H9 (cell line): ENCODE measurements at regions not wholly inside any gene's neighbourhood (a gene's known extent, or its start where the extent isn't known, plus 50 kb on each side); places are given as distances from the start of the nearest gene placed in this dataset.

ENCODE experiments used
- DNase-seq: peaks from one replicate; pipeline ENCODE4 v3.0.0-alpha.2; 2017
- H2AFZ ChIP-seq: one replicate; pipeline ENCODE4 v1.6.1; 2013; ENCODE audit warnings: mild to moderate bottlenecking, low read length, control low read depth, moderate library complexity
- H2AK5ac ChIP-seq: 2 replicates; pipeline ENCODE4 v1.6.1; 2013; ENCODE audit warnings: low read length, control low read depth, mixed read lengths; ENCODE audit not compliant: insufficient read length
- H2BK120ac ChIP-seq: one replicate; pipeline ENCODE4 v1.6.1; 2013; ENCODE audit warnings: low read depth, mild to moderate bottlenecking, low read length, control low read depth, inconsistent platforms; ENCODE audit not compliant: poor library complexity, severe bottlenecking
- H2BK12ac ChIP-seq: 2 replicates; pipeline ENCODE4 v1.6.1; 2013; ENCODE audit warnings: low read length, control low read depth, mixed read lengths, low read depth; ENCODE audit not compliant: insufficient read length
- H2BK15ac ChIP-seq: 2 replicates; pipeline ENCODE4 v1.6.1; 2013; ENCODE audit warnings: low read depth, low read length, control low read depth
- H2BK20ac ChIP-seq: one replicate; pipeline ENCODE4 v1.6.1; 2013; ENCODE audit warnings: low read depth, mild to moderate bottlenecking, low read length, control low read depth, inconsistent platforms; ENCODE audit not compliant: poor library complexity, severe bottlenecking
- H2BK5ac ChIP-seq: 2 replicates; pipeline ENCODE4 v1.6.1; 2013; ENCODE audit warnings: low read length, control low read depth, mixed read lengths; ENCODE audit not compliant: insufficient read length
- H3K14ac ChIP-seq: 2 replicates; pipeline ENCODE4 v1.6.1; 2013; ENCODE audit warnings: low read length, control low read depth; ENCODE audit not compliant: insufficient read depth
- H3K18ac ChIP-seq: 2 replicates; pipeline ENCODE4 v1.6.1; 2013; ENCODE audit warnings: low read depth, mild to moderate bottlenecking, mixed read lengths, low read length, control low read depth; ENCODE audit not compliant: insufficient read length
- H3K23ac ChIP-seq: 2 replicates; pipeline ENCODE4 v1.6.1; 2013; ENCODE audit warnings: low read length, control low read depth, mixed read lengths, low read depth; ENCODE audit not compliant: insufficient read length
- H3K23me2 ChIP-seq: 2 replicates; pipeline ENCODE4 v1.6.1; 2013; ENCODE audit warnings: low read depth, mild to moderate bottlenecking, mixed read lengths, low read length, control low read depth; ENCODE audit not compliant: insufficient read length, poor library complexity, severe bottlenecking
- H3K27ac ChIP-seq: 2 replicates; pipeline ENCODE4 v1.5.1; 2013; ENCODE audit warnings: low read length, control low read depth, mixed read lengths, low read depth; ENCODE audit not compliant: insufficient read length
- H3K27me3 ChIP-seq: 2 replicates; pipeline ENCODE4 v1.6.1; 2013; ENCODE audit warnings: low read length, control low read depth, inconsistent platforms; ENCODE audit not compliant: insufficient read depth
- H3K4ac ChIP-seq: 2 replicates; pipeline ENCODE4 v1.6.1; 2013; ENCODE audit warnings: low read depth, mild to moderate bottlenecking, control low read depth, inconsistent platforms, low read length, moderate library complexity
- H3K4me1 ChIP-seq: 2 replicates; pipeline ENCODE4 v1.6.1; 2013; ENCODE audit warnings: low read length, control low read depth, inconsistent platforms; ENCODE audit not compliant: insufficient read depth
- H3K4me2 ChIP-seq: 2 replicates; pipeline ENCODE4 v1.6.1; 2013; ENCODE audit warnings: low read length, control low read depth, mixed read lengths; ENCODE audit not compliant: insufficient read length, insufficient read depth
- H3K56ac ChIP-seq: 2 replicates; pipeline ENCODE4 v1.6.1; 2013; ENCODE audit warnings: low read depth, mild to moderate bottlenecking, mixed read lengths, low read length, control low read depth; ENCODE audit not compliant: insufficient read length
- H3K79me1 ChIP-seq: 2 replicates; pipeline ENCODE4 v1.6.1; 2013; ENCODE audit warnings: low read depth, mild to moderate bottlenecking, moderate library complexity, low read length, control low read depth, inconsistent platforms; ENCODE audit not compliant: insufficient read depth, poor library complexity, severe bottlenecking
- H3K79me2 ChIP-seq: 2 replicates; pipeline ENCODE4 v1.6.1; 2013; ENCODE audit warnings: low read length, control low read depth, inconsistent platforms; ENCODE audit not compliant: insufficient read depth
- H3K9ac ChIP-seq: 2 replicates; pipeline ENCODE4 v1.6.1; 2013; ENCODE audit warnings: low read length, control low read depth, mixed read lengths; ENCODE audit not compliant: insufficient read length; ENCODE audit errors: extremely low read depth
- H3K9me3 ChIP-seq: one replicate; pipeline ENCODE4 v1.6.1; 2013; ENCODE audit warnings: low read depth, low read length, inconsistent platforms; ENCODE audit not compliant: control insufficient read depth
- H3T11ph ChIP-seq: one replicate; pipeline ENCODE4 v1.6.1; 2013; ENCODE audit warnings: mild to moderate bottlenecking, low read length, control low read depth, inconsistent platforms
- H4K20me1 ChIP-seq: one replicate; pipeline ENCODE4 v1.6.1; 2013; ENCODE audit not compliant: control insufficient read depth, insufficient read length, insufficient read depth
- H4K5ac ChIP-seq: 2 replicates; pipeline ENCODE4 v1.6.1; 2013; ENCODE audit warnings: low read depth, mild to moderate bottlenecking, mixed read lengths, low read length, control low read depth; ENCODE audit not compliant: insufficient read length
- H4K8ac ChIP-seq: replicated peaks from 2 replicates; pipeline ENCODE4 v1.6.1; 2013; ENCODE audit warnings: low read length, control low read depth, mixed read lengths, low read depth; ENCODE audit not compliant: insufficient read length
- H4K91ac ChIP-seq: 2 replicates; pipeline ENCODE4 v1.6.1; 2013; ENCODE audit warnings: low read depth, mild to moderate bottlenecking, moderate library complexity, mixed read lengths, low read length, control low read depth; ENCODE audit not compliant: insufficient read length
- H3K27ac Mint-ChIP-seq, 3 experiments: 2 replicates in 2 of 3; 3 replicates in 1 of 3; pipeline ENCODE4 v1.8.0; 2020 to 2021; ENCODE audit warnings: mixed read lengths in 3 of 3, mild to moderate bottlenecking in 1 of 3, moderate library complexity in 1 of 3
- H3K27me3 Mint-ChIP-seq: 2 replicates; pipeline ENCODE4 v1.8.0; 2021; ENCODE audit warnings: low read depth, mild to moderate bottlenecking, moderate library complexity, mixed read lengths
- H3K36me3 Mint-ChIP-seq, 3 experiments: 2 replicates in 2 of 3; 3 replicates in 1 of 3; pipeline ENCODE4 v1.8.0; 2020 to 2021; ENCODE audit warnings: low read depth in 3 of 3, mixed read lengths in 3 of 3; ENCODE audit not compliant: insufficient read depth in 1 of 3
- H3K4me1 Mint-ChIP-seq, 2 experiments: 2 replicates each; pipeline ENCODE4 v1.8.0; 2020; ENCODE audit warnings: mixed read lengths in 2 of 2
- H3K4me3 Mint-ChIP-seq, 2 experiments: 2 replicates in 1 of 2; 3 replicates in 1 of 2; pipeline ENCODE4 v1.8.0; 2020 to 2021; ENCODE audit warnings: mild to moderate bottlenecking in 2 of 2, mixed read lengths in 2 of 2, moderate library complexity in 1 of 2
- H3K9me3 Mint-ChIP-seq, 2 experiments: 2 replicates in 1 of 2; 3 replicates in 1 of 2; pipeline ENCODE4 v1.8.0; 2020; ENCODE audit warnings: mild to moderate bottlenecking in 2 of 2, mixed read lengths in 2 of 2, moderate library complexity in 1 of 2
- CTCF ChIP-seq: fragments of 200-600 bp; sonication (generic); conservative IDR thresholded peaks from 3 replicates; pipeline ENCODE4 v1.8.0; 2021; ENCODE audit warnings: antibody characterized with exemption, mild to moderate bottlenecking
- WGBS: extraction: QIAGEN DNeasy Blood & Tissue Kit; methylation state at CpG from one replicate; pipeline ENCODE4 v1.1.7; 2013; ENCODE audit warnings: missing lambda C conversion rate, low lambda C conversion rate, mixed read lengths; ENCODE audit not compliant: insufficient read length; ENCODE audit errors: extremely low coverage; 5-methylcytosine and 5-hydroxymethylcytosine counted together

GRCh38 chr3:76383781-76384180 lies 598.4 kb upstream of the ZNF717 start:
- Histone ChIP-seq H3K9me3 (no peaks in the 10 kb centered on the region), H2BK20ac (no peak overlapping the region), H3K4me2 (no peak overlapping the region), H2BK12ac (no peak overlapping the region), H3K56ac (no peak overlapping the region), H2AK5ac (no peak overlapping the region), H3K9ac (no peak overlapping the region), H3K79me1 (no peaks in the 10 kb centered on the region), H3K18ac (no peak overlapping the region), H3K79me2 (no peaks in the 10 kb centered on the region), H3K4me1 (no peaks in the 10 kb centered on the region), H2BK120ac (no peak overlapping the region), H3K4ac (no peak overlapping the region), H3K27me3 (no peaks in the 10 kb centered on the region), H2BK5ac (no peak overlapping the region), H4K5ac (no peak overlapping the region), H2AFZ (no peak overlapping the region), H4K91ac (no peak overlapping the region), H4K8ac (no peak overlapping the region), H2BK15ac (no peak overlapping the region), H3K23me2 (no peaks in the 10 kb centered on the region), H4K20me1 (no peaks in the 10 kb centered on the region), H3K27ac (no peak overlapping the region), H3T11ph (no peak overlapping the region), H3K14ac (no peak overlapping the region), H3K23ac (no peak overlapping the region)
- Mint-ChIP-seq H3K27ac (no peak overlapping the region), H3K36me3 (peaks cover 0 to 8% (median 0%) of the 10 kb centered on the region in 3 experiments; a peak in 1 of 7 replicates), H3K4me3 (no peak overlapping the region), H3K9me3 (peaks cover 4 to 5% of the 10 kb centered on the region in 2 experiments; a peak in 2 of 5 replicates), H3K4me1 (peaks cover 0 to 2% of the 10 kb centered on the region in 2 experiments; a peak in 1 of 4 replicates), H3K27me3 (no peaks in the 10 kb centered on the region)
- WGBS: no CpG with 5 or more reads among the region's 6 CpGs
- no peak for TF ChIP-seq CTCF
- no peak for DNase-seq
